SU-DHL-6 (cell line): ENCODE measurements at regions not wholly inside any gene's neighbourhood (a gene's known extent, or its start where the extent isn't known, plus 50 kb on each side); places are given as distances from the start of the nearest gene placed in this dataset.

Source experiments
- H2AFZ ChIP-seq: fragments of 200-600 bp; sonication (generic); 2 replicates; pipeline ENCODE4 v1.6.1; 2014; ENCODE audit warnings: low read depth, mild to moderate bottlenecking, moderate library complexity, mixed read lengths, antibody characterized with exemption, low read length; ENCODE audit not compliant: severe bottlenecking
- H3F3A ChIP-seq: fragments of 200-600 bp; shearing (Covaris generic); 2 replicates; pipeline ENCODE4 v1.6.0; 2016; ENCODE audit warnings: antibody characterized with exemption, mild to moderate bottlenecking; ENCODE audit not compliant: insufficient read depth
- H3K27ac ChIP-seq: fragments of 200-600 bp; sonication (generic); 2 replicates; pipeline ENCODE4 v1.5.1; 2016; ENCODE audit warnings: low read depth, mild to moderate bottlenecking, low read length, moderate library complexity, mixed read lengths
- H3K27me3 ChIP-seq: fragments of 200-600 bp; sonication (generic), shearing (Covaris generic); 2 replicates; pipeline ENCODE4 v1.6.0; 2014; ENCODE audit warnings: mild to moderate bottlenecking, low read length
- H3K36me3 ChIP-seq: fragments of 200-600 bp; sonication (generic); 2 replicates; pipeline ENCODE4 v1.6.1; 2014; ENCODE audit warnings: mild to moderate bottlenecking, low read length, mixed read lengths
- H3K4me2 ChIP-seq: fragments of 300-600, 200-600 bp; shearing (Covaris generic), sonication (generic); 2 replicates; pipeline ENCODE4 v1.6.0; 2014; ENCODE audit warnings: low read length, low read depth, mild to moderate bottlenecking; ENCODE audit not compliant: poor library complexity, severe bottlenecking
- H3K4me3 ChIP-seq: fragments of 200-600 bp; sonication (generic); 2 replicates; pipeline ENCODE4 v1.5.1; 2014; ENCODE audit warnings: antibody characterized with exemption, low read length, mild to moderate bottlenecking, mixed read lengths; ENCODE audit not compliant: insufficient read depth, poor library complexity, severe bottlenecking
- H3K79me2 ChIP-seq: fragments of 200-600 bp; sonication (generic); 2 replicates; pipeline ENCODE4 v1.6.1; 2014; ENCODE audit warnings: mild to moderate bottlenecking, low read length, moderate library complexity; ENCODE audit not compliant: insufficient read depth
- H3K9ac ChIP-seq: fragments of 200-600 bp; sonication (generic); 2 replicates; pipeline ENCODE4 v1.7.0; 2014; ENCODE audit warnings: mild to moderate bottlenecking, low read length
- H3K9me2 ChIP-seq: fragments of 200-600 bp; sonication (generic); replicated peaks from 2 replicates; pipeline ENCODE4 v1.6.1; 2014; ENCODE audit warnings: low read length; ENCODE audit not compliant: insufficient read depth
- H3K9me3 ChIP-seq: fragments of 200-600 bp; sonication (generic); 2 replicates; pipeline ENCODE4 v1.6.1; 2014; ENCODE audit warnings: low read length, mixed read lengths; ENCODE audit not compliant: insufficient read depth
- H4K20me1 ChIP-seq: fragments of 200-600 bp; sonication (generic); 2 replicates; pipeline ENCODE4 v1.6.1; 2014; ENCODE audit warnings: low read depth, mild to moderate bottlenecking, antibody characterized with exemption, low read length, moderate library complexity, mixed read lengths
- EZH2phosphoT487 ChIP-seq: fragments of 200-600 bp; sonication (generic), shearing (Covaris generic); conservative IDR thresholded peaks from 2 replicates; pipeline ENCODE4 v1.6.1; 2018; ENCODE audit warnings: mild to moderate bottlenecking, antibody characterized with exemption, low read length, moderate library complexity, mixed read lengths
- TF ChIP-seq, protein P1 (sequence below): fragments of 200-600 bp; sonication (generic); IDR thresholded peaks from one replicate; pipeline ENCODE4 v1.5.1; 2017; ENCODE audit warnings: antibody characterized with exemption, mild to moderate bottlenecking, low read length, moderate library complexity; ENCODE audit not compliant: insufficient read depth, poor library complexity, severe bottlenecking

DNA sequence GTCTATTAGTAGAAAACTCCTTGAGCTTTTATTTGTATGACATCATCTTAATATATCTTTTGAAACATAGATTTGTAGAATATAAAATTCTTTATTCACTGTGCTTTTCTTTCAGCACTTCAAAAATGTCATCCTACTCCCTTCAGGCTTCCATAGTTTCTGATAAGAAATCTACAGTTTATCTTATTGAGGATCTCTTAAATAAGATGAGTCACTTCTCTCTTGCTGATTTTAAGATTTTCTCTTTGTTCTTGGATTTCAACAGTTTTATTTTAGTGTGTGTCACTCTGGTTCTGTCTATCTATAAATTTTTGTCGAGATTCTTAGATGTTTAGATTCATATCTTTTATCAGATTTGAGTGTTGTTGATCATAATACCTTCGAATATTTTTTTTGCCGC is 566.1 kb upstream of the CHORDC1 start:
- H3K9me3 ChIP-seq: no peaks in the 10 kb centered on the region
- no peak overlapping the region for H3K4me2 ChIP-seq
- H3F3A ChIP-seq: no peaks in the 10 kb centered on the region
- no peak overlapping the region for H3K9ac ChIP-seq
- no peak overlapping the region for H3K4me3 ChIP-seq
- no peaks in the 10 kb centered on the region for H3K79me2 ChIP-seq
- TF ChIP-seq, protein P1, sequence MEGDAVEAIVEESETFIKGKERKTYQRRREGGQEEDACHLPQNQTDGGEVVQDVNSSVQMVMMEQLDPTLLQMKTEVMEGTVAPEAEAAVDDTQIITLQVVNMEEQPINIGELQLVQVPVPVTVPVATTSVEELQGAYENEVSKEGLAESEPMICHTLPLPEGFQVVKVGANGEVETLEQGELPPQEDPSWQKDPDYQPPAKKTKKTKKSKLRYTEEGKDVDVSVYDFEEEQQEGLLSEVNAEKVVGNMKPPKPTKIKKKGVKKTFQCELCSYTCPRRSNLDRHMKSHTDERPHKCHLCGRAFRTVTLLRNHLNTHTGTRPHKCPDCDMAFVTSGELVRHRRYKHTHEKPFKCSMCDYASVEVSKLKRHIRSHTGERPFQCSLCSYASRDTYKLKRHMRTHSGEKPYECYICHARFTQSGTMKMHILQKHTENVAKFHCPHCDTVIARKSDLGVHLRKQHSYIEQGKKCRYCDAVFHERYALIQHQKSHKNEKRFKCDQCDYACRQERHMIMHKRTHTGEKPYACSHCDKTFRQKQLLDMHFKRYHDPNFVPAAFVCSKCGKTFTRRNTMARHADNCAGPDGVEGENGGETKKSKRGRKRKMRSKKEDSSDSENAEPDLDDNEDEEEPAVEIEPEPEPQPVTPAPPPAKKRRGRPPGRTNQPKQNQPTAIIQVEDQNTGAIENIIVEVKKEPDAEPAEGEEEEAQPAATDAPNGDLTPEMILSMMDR: no peak
- TF ChIP-seq EZH2phosphoT487: no peak
- H2AFZ ChIP-seq: no peak overlapping the region
- H3K27me3 ChIP-seq: no peaks in the 10 kb centered on the region
- H3K27ac ChIP-seq: no peak overlapping the region
- H3K9me2 ChIP-seq: no peaks in the 10 kb centered on the region
- no peaks in the 10 kb centered on the region for H4K20me1 ChIP-seq
- H3K36me3 ChIP-seq: no peaks in the 10 kb centered on the region

DNA sequence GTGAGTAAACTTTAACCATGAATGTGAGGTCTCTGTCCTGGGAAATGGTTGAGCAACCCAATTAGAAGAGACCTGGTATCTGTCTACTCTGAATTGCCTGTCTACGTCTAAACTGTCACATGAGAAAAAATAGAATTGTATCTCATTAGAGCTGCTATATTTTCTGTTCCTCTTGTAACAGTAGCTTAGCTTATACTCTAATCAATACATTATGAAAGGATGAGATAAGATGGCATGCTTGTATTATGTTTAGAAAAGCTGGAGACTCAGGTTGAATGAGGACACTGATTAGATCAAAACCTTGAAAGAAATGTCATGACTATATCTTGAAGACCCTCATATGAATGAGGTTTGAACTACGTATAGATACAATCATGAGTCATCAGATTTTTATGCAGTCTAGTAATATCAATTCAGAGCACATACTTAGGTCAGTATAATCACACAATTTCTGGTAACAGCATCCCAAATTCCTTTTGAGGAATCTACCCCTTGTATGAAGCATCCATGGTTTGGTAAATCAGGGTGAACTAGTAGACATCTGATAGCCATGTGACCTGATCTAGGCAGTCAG is 561.5 kb upstream of the CHORDC1 start:
- H3K9me3 ChIP-seq: no peaks in the 10 kb centered on the region
- H3K4me2 ChIP-seq: no peak overlapping the region
- no peak overlapping the region for H3K27ac ChIP-seq
- no peaks in the 10 kb centered on the region for H3K9me2 ChIP-seq
- no peak overlapping the region for H3K9ac ChIP-seq
- no peak overlapping the region for H2AFZ ChIP-seq
- no peak overlapping the region for H3K4me3 ChIP-seq
- H3F3A ChIP-seq: no peaks in the 10 kb centered on the region
- no peaks in the 10 kb centered on the region for H3K27me3 ChIP-seq
- no peaks in the 10 kb centered on the region for H3K79me2 ChIP-seq
- H4K20me1 ChIP-seq: no peaks in the 10 kb centered on the region
- H3K36me3 ChIP-seq: no peaks in the 10 kb centered on the region
- TF ChIP-seq EZH2phosphoT487: no peak
- TF ChIP-seq, protein P1: no peak

DNA sequence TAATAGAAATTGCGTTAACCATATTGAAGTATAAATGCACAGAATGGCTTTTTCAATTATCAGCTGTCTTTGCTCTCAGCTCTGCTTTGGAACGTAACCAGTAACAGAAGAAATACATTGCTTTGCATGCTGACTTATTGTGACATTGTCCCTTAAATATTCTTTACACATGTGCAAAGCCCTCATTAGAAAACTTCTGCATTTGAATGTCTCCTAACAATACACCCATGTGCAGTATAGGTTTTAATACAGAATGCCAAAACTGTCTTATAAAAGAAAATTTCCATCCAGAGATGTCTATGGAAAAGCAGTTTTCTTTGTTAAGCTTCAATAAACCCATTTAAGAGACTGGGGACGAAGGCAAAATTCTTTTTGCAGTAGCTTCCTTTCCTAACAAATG is 560.3 kb upstream of the CHORDC1 start:
- Histone ChIP-seq H3F3A (no peaks in the 10 kb centered on the region), H4K20me1 (no peaks in the 10 kb centered on the region), H3K9me2 (no peaks in the 10 kb centered on the region), H3K4me3 (no peak overlapping the region), H3K9ac (no peak overlapping the region), H3K9me3 (no peaks in the 10 kb centered on the region), H3K27me3 (no peaks in the 10 kb centered on the region), H2AFZ (no peak overlapping the region), H3K36me3 (no peaks in the 10 kb centered on the region), H3K4me2 (no peak overlapping the region), H3K27ac (no peak overlapping the region), H3K79me2 (no peaks in the 10 kb centered on the region)
- TF ChIP-seq, protein P1: no peak
- TF ChIP-seq EZH2phosphoT487: no peak
